Right lobe of liver (tissue), 4 donors: ENCODE measurements at regions not wholly inside any gene's neighbourhood (a gene's known extent, or its start where the extent isn't known, plus 50 kb on each side); places are given as distances from the start of the nearest gene placed in this dataset.

ENCODE experiments used
- CTCF ChIP-seq, 4 donors: fragments of 200-600 bp in 3 of 4; fragments of 450-650 bp in 1 of 4; IDR thresholded peaks; one replicate each; pipeline versions ENCODE4 v1.5.1 to v1.8.0; 2016 to 2022; ENCODE audit warnings: antibody characterized with exemption in 4 of 4, mild to moderate bottlenecking in 2 of 4
- POLR2A ChIP-seq: fragments of 450-650 bp; IDR thresholded peaks from one replicate; pipeline ENCODE4 v1.6.1; 2017; ENCODE audit warnings: antibody characterized with exemption, mild to moderate bottlenecking
- donor health status: DM: no; HTN: no; CAD: no.
- donor health status: DM: no; HTN: no; CAD: no.
- donor health status: DM: no; HTN: yes; CAD: no.

- TF ChIP-seq POLR2A = no peak
- no peak for TF ChIP-seq CTCF (IDR thresholded peaks at IDR 0.05)
Measured at GRCh38 chr6:27541933-27542297, 69.0 kb upstream of the ZNF184 start.
